ENCODE measurements at regions not wholly inside any gene's neighbourhood (a gene's known extent, or its start where the extent isn't known, plus 50 kb on each side); places are given as distances from the start of the nearest gene placed in this dataset.

DNA sequence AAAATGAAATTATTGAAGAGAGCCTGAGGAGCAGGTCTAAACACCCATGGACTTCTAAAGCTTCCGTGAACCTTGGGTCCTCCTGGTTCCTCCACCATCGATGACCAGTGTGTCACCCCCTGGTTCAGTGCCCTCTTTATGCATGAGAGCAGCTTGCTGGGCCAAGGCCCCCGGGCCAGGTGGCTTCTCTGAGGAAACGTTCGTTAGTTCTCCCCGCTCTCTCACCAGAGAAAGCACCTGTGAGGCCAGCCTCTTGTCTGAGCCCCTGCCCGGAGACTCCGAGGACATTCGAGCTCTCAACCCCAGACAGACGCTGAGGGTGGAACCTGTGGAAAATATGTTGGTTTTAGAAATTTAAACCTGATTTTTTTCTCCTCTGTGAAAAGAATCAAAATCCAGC lies 92.4 kb downstream of the GLI2 start:
- Histone ChIP-seq H3K27ac (no peak overlapping the region), H3K27me3 (no peaks in the 10 kb centered on the region), H3K36me3 (replicated peaks; ENCODE audit: insufficient read depth, low read depth) (no peaks in the 10 kb centered on the region), H3K4me1 (ENCODE audit: insufficient read depth) (peaks cover 16% of the 10 kb centered on the region), H4K20me1 (ENCODE audit: insufficient read depth, poor library complexity, severe bottlenecking) (peaks cover 3% of the 10 kb centered on the region), H3K9me2 (replicated peaks; ENCODE audit: insufficient read depth) (no peaks in the 10 kb centered on the region), H3K79me2 (no peaks in the 10 kb centered on the region), H3K4me3 (no peak overlapping the region), H3K4me2 (no peak overlapping the region), H2AFZ (no peak overlapping the region), H3K9me3 (ENCODE audit: low read depth) (no peaks in the 10 kb centered on the region)
- 88% methylated on average over 10 of the region's 10 CpGs for WGBS (ENCODE audit: low lambda C conversion rate, missing lambda C conversion rate)
- TF ChIP-seq CTCF (IDR thresholded peaks at IDR 0.05; ENCODE audit: poor library complexity) (no peak), EZH2 (IDR thresholded peaks at IDR 0.05; ENCODE audit: borderline replicate concordance) (no peak), EZH2phosphoT487 (IDR thresholded peaks at IDR 0.05; ENCODE audit: low read depth, severe bottlenecking, unreplicated experiment) (no peak)
- no peak for DNase-seq (ENCODE audit: low spot score)

DNA sequence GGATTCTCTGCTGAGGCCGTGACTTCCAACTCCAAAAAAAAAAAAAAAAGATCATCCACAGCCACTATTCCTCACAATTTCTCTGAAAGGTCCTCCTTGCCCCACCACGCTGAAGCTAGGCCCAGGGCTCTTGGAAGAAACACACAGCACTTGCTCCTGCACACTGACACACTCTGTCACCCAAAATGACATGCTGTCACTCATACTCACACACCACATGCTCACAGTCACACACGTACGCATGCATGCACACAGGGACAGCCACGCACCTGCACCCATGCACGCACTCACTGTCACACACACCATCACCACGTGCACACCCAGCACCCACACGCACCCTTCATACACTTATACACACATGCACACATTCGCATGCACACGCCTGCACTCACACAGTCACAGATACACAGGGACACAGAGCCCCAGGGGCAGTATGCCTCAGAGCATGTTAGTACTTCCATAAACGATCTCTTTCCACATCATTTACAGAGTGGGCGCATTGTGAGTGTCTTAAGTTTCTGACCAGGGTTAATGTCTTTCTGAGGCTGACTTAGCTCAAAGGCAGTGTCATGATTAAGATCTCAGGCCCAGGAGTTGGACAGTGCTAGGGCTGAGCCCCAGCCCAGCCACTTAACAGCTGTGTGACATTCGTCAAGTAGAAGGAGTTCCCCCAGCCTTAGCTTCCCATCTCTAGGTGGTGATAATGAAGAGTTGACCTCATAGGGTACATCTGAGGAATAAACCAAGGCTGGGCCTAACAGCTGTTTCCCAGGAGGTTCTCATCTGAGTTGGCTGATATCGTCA lies 93.4 kb downstream of the GLI2 start:
- 91% methylated on average over 14 of the region's 14 CpGs for WGBS (ENCODE audit: low lambda C conversion rate, missing lambda C conversion rate)
- no peak overlapping the region for H3K4me3 ChIP-seq
- H3K4me2 ChIP-seq = no peak overlapping the region
- H3K9me2 ChIP-seq (replicated peaks; ENCODE audit: insufficient read depth) = no peaks in the 10 kb centered on the region
- DNase-seq (ENCODE audit: low spot score) = no peak
- no peaks in the 10 kb centered on the region for H3K79me2 ChIP-seq
- no peaks in the 10 kb centered on the region for H3K9me3 ChIP-seq (ENCODE audit: low read depth)
- H4K20me1 ChIP-seq (ENCODE audit: insufficient read depth, poor library complexity, severe bottlenecking) = peaks cover 11% of the 10 kb centered on the region
- TF ChIP-seq CTCF (IDR thresholded peaks at IDR 0.05; ENCODE audit: poor library complexity) = no peak
- no peak for TF ChIP-seq EZH2phosphoT487 (IDR thresholded peaks at IDR 0.05; ENCODE audit: low read depth, severe bottlenecking, unreplicated experiment)
- TF ChIP-seq EZH2 (IDR thresholded peaks at IDR 0.05; ENCODE audit: borderline replicate concordance) = no peak
- H3K36me3 ChIP-seq (replicated peaks; ENCODE audit: insufficient read depth, low read depth) = no peaks in the 10 kb centered on the region
- no peaks in the 10 kb centered on the region for H3K27me3 ChIP-seq
- H2AFZ ChIP-seq = no peak overlapping the region
- H3K27ac ChIP-seq = no peak overlapping the region
- peaks cover 16% of the 10 kb centered on the region for H3K4me1 ChIP-seq (ENCODE audit: insufficient read depth)

DNA sequence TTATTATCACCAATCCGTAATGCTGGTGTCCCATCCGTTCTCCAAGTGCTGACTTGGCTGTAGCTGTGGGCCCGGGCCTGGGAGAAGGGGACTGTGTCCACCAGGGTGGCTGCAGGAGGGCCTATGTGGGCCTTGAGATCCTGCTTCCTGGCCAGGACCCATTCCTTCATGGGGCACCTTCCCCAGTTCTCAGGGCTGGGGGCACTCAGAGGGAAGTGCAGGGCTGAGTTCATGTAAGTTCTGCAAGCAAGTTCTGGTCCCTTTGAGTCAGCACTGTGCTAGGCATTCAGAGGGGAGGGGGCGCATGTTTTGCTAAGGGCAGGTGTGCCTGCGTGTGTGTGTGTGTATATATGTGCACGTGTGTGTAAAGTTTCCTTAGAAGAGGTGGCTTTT lies 94.0 kb downstream of the GLI2 start:
- no peaks in the 10 kb centered on the region for H3K27me3 ChIP-seq
- H3K9me3 ChIP-seq (ENCODE audit: low read depth) = no peaks in the 10 kb centered on the region
- TF ChIP-seq EZH2phosphoT487 (IDR thresholded peaks at IDR 0.05; ENCODE audit: low read depth, severe bottlenecking, unreplicated experiment) (no peak), CTCF (IDR thresholded peaks at IDR 0.05; ENCODE audit: poor library complexity) (no peak), EZH2 (IDR thresholded peaks at IDR 0.05; ENCODE audit: borderline replicate concordance) (no peak)
- H4K20me1 ChIP-seq (ENCODE audit: insufficient read depth, poor library complexity, severe bottlenecking) = peaks cover 11% of the 10 kb centered on the region
- peaks cover 16% of the 10 kb centered on the region for H3K4me1 ChIP-seq (ENCODE audit: insufficient read depth)
- H3K27ac ChIP-seq = no peak overlapping the region
- no peak for DNase-seq (ENCODE audit: low spot score)
- no peaks in the 10 kb centered on the region for H3K9me2 ChIP-seq (replicated peaks; ENCODE audit: insufficient read depth)
- H3K36me3 ChIP-seq (replicated peaks; ENCODE audit: insufficient read depth, low read depth) = no peaks in the 10 kb centered on the region
- H3K79me2 ChIP-seq = no peaks in the 10 kb centered on the region
- no peak overlapping the region for H3K4me3 ChIP-seq
- H2AFZ ChIP-seq = no peak overlapping the region
- no peak overlapping the region for H3K4me2 ChIP-seq
- WGBS (ENCODE audit: low lambda C conversion rate, missing lambda C conversion rate) = 85% methylated on average over 6 of the region's 6 CpGs
